Keratinocyte (primary cell): ENCODE measurements at regions not wholly inside any gene's neighbourhood (a gene's known extent, or its start where the extent isn't known, plus 50 kb on each side); places are given as distances from the start of the nearest gene placed in this dataset.

Source experiments
- EZH2 ChIP-seq: IDR thresholded peaks from one replicate; pipeline ENCODE4 v1.6.1; 2012; ENCODE audit warnings: inconsistent platforms, mild to moderate bottlenecking, low read length, moderate library complexity
- TF ChIP-seq, protein P1 (sequence below), 3 experiments: IDR thresholded peaks in 1 of 3; conservative IDR thresholded peaks in 1 of 3; optimal IDR thresholded peaks in 1 of 3; 2 replicates in 2 of 3; 3 replicates in 1 of 3; pipeline versions ENCODE3 to v1.5.1; 2011; ENCODE audit warnings: low read length in 3 of 3, mild to moderate bottlenecking in 3 of 3, moderate library complexity in 2 of 3, control low read depth in 1 of 3, inconsistent platforms in 1 of 3; ENCODE audit not compliant: insufficient read depth in 2 of 3; ENCODE audit errors: extremely low read depth in 1 of 3

DNA sequence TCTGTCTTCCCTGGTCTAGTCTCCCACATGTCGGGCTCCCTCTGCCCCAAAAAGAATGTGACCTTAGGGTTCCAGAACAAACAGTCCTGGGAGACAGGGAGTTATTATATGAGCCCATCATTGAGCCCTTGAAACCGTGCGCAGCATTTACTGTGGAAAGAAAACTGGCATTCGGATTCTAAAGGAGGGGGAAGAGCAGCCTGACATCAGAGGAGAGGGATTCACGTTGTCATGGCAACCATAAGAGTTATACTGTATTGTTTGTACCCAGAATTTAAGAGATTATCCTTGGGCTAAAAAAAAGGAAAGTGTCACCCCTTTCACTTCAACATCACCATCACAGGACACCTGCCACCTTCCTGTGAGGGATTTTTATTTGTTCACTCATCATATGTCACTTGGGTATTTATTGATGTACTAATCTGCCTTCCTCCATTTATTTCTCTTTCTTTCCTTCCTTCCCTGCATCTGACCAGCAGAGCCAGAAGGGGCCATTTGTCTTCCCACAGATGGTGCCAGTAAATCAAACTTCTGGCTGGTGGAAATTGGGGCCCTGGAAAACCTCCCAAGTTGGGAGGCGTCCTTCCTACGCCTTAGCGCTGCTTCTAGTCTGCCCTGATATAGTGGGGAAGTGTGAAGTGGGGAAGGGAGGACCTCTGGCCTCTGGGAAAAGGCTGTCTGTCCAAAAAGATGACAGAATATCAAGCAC is 64.9 kb upstream of the FRMPD3 start:
- TF ChIP-seq, protein P1, sequence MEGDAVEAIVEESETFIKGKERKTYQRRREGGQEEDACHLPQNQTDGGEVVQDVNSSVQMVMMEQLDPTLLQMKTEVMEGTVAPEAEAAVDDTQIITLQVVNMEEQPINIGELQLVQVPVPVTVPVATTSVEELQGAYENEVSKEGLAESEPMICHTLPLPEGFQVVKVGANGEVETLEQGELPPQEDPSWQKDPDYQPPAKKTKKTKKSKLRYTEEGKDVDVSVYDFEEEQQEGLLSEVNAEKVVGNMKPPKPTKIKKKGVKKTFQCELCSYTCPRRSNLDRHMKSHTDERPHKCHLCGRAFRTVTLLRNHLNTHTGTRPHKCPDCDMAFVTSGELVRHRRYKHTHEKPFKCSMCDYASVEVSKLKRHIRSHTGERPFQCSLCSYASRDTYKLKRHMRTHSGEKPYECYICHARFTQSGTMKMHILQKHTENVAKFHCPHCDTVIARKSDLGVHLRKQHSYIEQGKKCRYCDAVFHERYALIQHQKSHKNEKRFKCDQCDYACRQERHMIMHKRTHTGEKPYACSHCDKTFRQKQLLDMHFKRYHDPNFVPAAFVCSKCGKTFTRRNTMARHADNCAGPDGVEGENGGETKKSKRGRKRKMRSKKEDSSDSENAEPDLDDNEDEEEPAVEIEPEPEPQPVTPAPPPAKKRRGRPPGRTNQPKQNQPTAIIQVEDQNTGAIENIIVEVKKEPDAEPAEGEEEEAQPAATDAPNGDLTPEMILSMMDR (optimal IDR thresholded peaks at IDR 0.05 in 1 of 3, IDR thresholded peaks at IDR 0.05 in 1 of 3, conservative IDR thresholded peaks at IDR 0.05 in 1 of 3; ENCODE audit: extremely low read depth in 1 of 3, insufficient read depth in 2 of 3, low read length in 3 of 3), result no peak
- TF ChIP-seq EZH2, result no peak
